ENCODE measurements at regions not wholly inside any gene's neighbourhood (a gene's known extent, or its start where the extent isn't known, plus 50 kb on each side); places are given as distances from the start of the nearest gene placed in this dataset.

- H2AFZ ChIP-seq (ENCODE audit: low read depth, low read length): no peak overlapping the region
- no peak overlapping the region for H3K4me3 ChIP-seq (ENCODE audit: low read length)
- no peaks in the 10 kb centered on the region for H3K79me2 ChIP-seq (replicated peaks; ENCODE audit: insufficient read depth, low read length)
- no peaks in the 10 kb centered on the region for H3K9me3 ChIP-seq (ENCODE audit: low read length)
- no peaks in the 10 kb centered on the region for H3K27me3 ChIP-seq (ENCODE audit: insufficient read depth, low read depth, low read length)
- no peaks in the 10 kb centered on the region for H3K36me3 ChIP-seq (ENCODE audit: insufficient read depth, low read length)
- no peak overlapping the region for H3K4me2 ChIP-seq (ENCODE audit: low read length)
- H3K9me2 ChIP-seq (ENCODE audit: insufficient read depth, low read length): no peaks in the 10 kb centered on the region
- no peak overlapping the region for H3K9ac ChIP-seq (ENCODE audit: low read length)
- no peak for TF ChIP-seq RAD21 (conservative IDR thresholded peaks at IDR 0.05)
- TF ChIP-seq CTCF (IDR thresholded peaks at IDR 0.05; ENCODE audit: poor library complexity, severe bottlenecking): no peak
- no peak for TF ChIP-seq EP300 (conservative IDR thresholded peaks at IDR 0.05; ENCODE audit: poor library complexity, severe bottlenecking)
- no peak for TF ChIP-seq TAF1 (IDR thresholded peaks at IDR 0.05; ENCODE audit: low read depth)
- no peak for TF ChIP-seq SMC3 (conservative IDR thresholded peaks at IDR 0.05; ENCODE audit: poor library complexity)
- TF ChIP-seq REST (IDR thresholded peaks at IDR 0.05; ENCODE audit: borderline replicate concordance): no peak
- TF ChIP-seq EZH2 (IDR thresholded peaks at IDR 0.05; ENCODE audit: borderline replicate concordance, insufficient read depth, low read length, poor library complexity, severe bottlenecking): no peak
- TF ChIP-seq POLR2AphosphoS5 (IDR thresholded peaks at IDR 0.05): no peak
- no peak for TF ChIP-seq MXI1 (conservative IDR thresholded peaks at IDR 0.05; ENCODE audit: poor library complexity, severe bottlenecking)
- H3K27ac ChIP-seq (ENCODE audit: low read length): no peak overlapping the region
- H3F3A ChIP-seq (ENCODE audit: insufficient read depth, low read length, poor library complexity, severe bottlenecking): no peaks in the 10 kb centered on the region
- H4K20me1 ChIP-seq (ENCODE audit: insufficient read depth): no peaks in the 10 kb centered on the region
Observed at GRCh38 chr5:103336941-103337340, 78.4 kb downstream of the MACIR start.

- TF ChIP-seq CTCF (IDR thresholded peaks at IDR 0.05; ENCODE audit: poor library complexity, severe bottlenecking): no peak
- no peak for TF ChIP-seq SMC3 (conservative IDR thresholded peaks at IDR 0.05; ENCODE audit: poor library complexity)
- no peak for TF ChIP-seq REST (IDR thresholded peaks at IDR 0.05; ENCODE audit: borderline replicate concordance)
- no peak for TF ChIP-seq TAF1 (IDR thresholded peaks at IDR 0.05; ENCODE audit: low read depth)
- no peak for TF ChIP-seq RAD21 (conservative IDR thresholded peaks at IDR 0.05)
- TF ChIP-seq EZH2 (IDR thresholded peaks at IDR 0.05; ENCODE audit: borderline replicate concordance, insufficient read depth, low read length, poor library complexity, severe bottlenecking): no peak
- no peak for TF ChIP-seq MXI1 (conservative IDR thresholded peaks at IDR 0.05; ENCODE audit: poor library complexity, severe bottlenecking)
- TF ChIP-seq POLR2AphosphoS5 (IDR thresholded peaks at IDR 0.05): no peak
- no peak for TF ChIP-seq EP300 (conservative IDR thresholded peaks at IDR 0.05; ENCODE audit: poor library complexity, severe bottlenecking)
- Histone ChIP-seq H3K27me3 (ENCODE audit: insufficient read depth, low read depth, low read length) (no peaks in the 10 kb centered on the region), H3F3A (ENCODE audit: insufficient read depth, low read length, poor library complexity, severe bottlenecking) (no peaks in the 10 kb centered on the region), H4K20me1 (ENCODE audit: insufficient read depth) (no peaks in the 10 kb centered on the region), H2AFZ (ENCODE audit: low read depth, low read length) (no peak overlapping the region), H3K9me2 (ENCODE audit: insufficient read depth, low read length) (no peaks in the 10 kb centered on the region), H3K36me3 (ENCODE audit: insufficient read depth, low read length) (no peaks in the 10 kb centered on the region), H3K4me2 (ENCODE audit: low read length) (no peak overlapping the region), H3K9me3 (ENCODE audit: low read length) (no peaks in the 10 kb centered on the region), H3K4me3 (ENCODE audit: low read length) (no peak overlapping the region), H3K9ac (ENCODE audit: low read length) (no peak overlapping the region), H3K79me2 (replicated peaks; ENCODE audit: insufficient read depth, low read length) (no peaks in the 10 kb centered on the region), H3K27ac (ENCODE audit: low read length) (no peak overlapping the region)
Observed at GRCh38 chr5:103333376-103333775, 74.8 kb downstream of the MACIR start.
